Fibroblast of peridontal ligament (primary cell): ENCODE measurements at regions not wholly inside any gene's neighbourhood (a gene's known extent, or its start where the extent isn't known, plus 50 kb on each side); places are given as distances from the start of the nearest gene placed in this dataset.
A peak's percentile ranks its signal among the peaks of the same experiment; 100 is the strongest.

Source experiments
- DNase-seq: peaks from one replicate; pipeline ENCODE4 v3.0.0-alpha.2; 2010; ENCODE audit errors: extremely low read depth

GRCh38 chr22:26846076-26846475 is 188.7 kb downstream of the MIAT start:
- DNase-seq: no peak

GRCh38 chr22:26846645-26847044 is 189.3 kb downstream of the MIAT start:
- no peak for DNase-seq

GRCh38 chr22:26847046-26847445 is 189.7 kb downstream of the MIAT start:
- DNase-seq: no peak

GRCh38 chr22:26847816-26848215 is 190.4 kb downstream of the MIAT start:
- no peak for DNase-seq

GRCh38 chr22:26848244-26848920 is 191.0 kb downstream of the MIAT start:
- peak; percentile 30 for DNase-seq

- DNase-seq: no peak
These were observed 192.2 kb downstream of the MIAT start for GRCh38 chr22:26849575-26849974.

GRCh38 chr22:26851125-26851524 is 193.7 kb downstream of the MIAT start:
- no peak for DNase-seq

- no peak for DNase-seq
These were observed 194.8 kb downstream of the MIAT start for GRCh38 chr22:26852176-26852575.

GRCh38 chr22:26853071-26853470 is 195.7 kb downstream of the MIAT start:
- no peak for DNase-seq

GRCh38 chr22:26853495-26853894 is 196.1 kb downstream of the MIAT start:
- no peak for DNase-seq

GRCh38 chr22:26857169-26857568 is 199.8 kb downstream of the MIAT start:
- no peak for DNase-seq

GRCh38 chr22:26860301-26860700 is 202.9 kb downstream of the MIAT start:
- DNase-seq: no peak

GRCh38 chr22:26865021-26865420 is 207.6 kb downstream of the MIAT start:
- no peak for DNase-seq

GRCh38 chr22:26883393-26883792 is 226.0 kb downstream of the MIAT start:
- DNase-seq: no peak

- no peak for DNase-seq
These were observed 227.5 kb downstream of the MIAT start for GRCh38 chr22:26884921-26885320.

GRCh38 chr22:26885441-26886261 is 228.3 kb downstream of the MIAT start:
- no peak for DNase-seq

- peak; percentile 92 for DNase-seq
These were observed 230.1 kb downstream of the MIAT start for GRCh38 chr22:26887456-26887855.

GRCh38 chr22:26887916-26888315 is 230.5 kb downstream of the MIAT start:
- DNase-seq: no peak

- DNase-seq: peak; percentile 6
These were observed 231.5 kb downstream of the MIAT start for GRCh38 chr22:26888887-26889286.

- no peak for DNase-seq
These were observed 232.4 kb downstream of the MIAT start for GRCh38 chr22:26889802-26890201.

- no peak for DNase-seq
These were observed 233.5 kb downstream of the MIAT start for GRCh38 chr22:26890870-26891269.

GRCh38 chr22:26891429-26891828 is 234.0 kb downstream of the MIAT start:
- DNase-seq: no peak
